GM12872 (cell line): ENCODE measurements at regions not wholly inside any gene's neighbourhood (a gene's known extent, or its start where the extent isn't known, plus 50 kb on each side); places are given as distances from the start of the nearest gene placed in this dataset.

Experiments used
- TF ChIP-seq, protein P1 (sequence below): IDR thresholded peaks from 3 replicates; pipeline ENCODE4 v1.5.1; 2011; ENCODE audit warnings: low read depth, mild to moderate bottlenecking, low read length, moderate library complexity; ENCODE audit not compliant: insufficient read depth

DNA sequence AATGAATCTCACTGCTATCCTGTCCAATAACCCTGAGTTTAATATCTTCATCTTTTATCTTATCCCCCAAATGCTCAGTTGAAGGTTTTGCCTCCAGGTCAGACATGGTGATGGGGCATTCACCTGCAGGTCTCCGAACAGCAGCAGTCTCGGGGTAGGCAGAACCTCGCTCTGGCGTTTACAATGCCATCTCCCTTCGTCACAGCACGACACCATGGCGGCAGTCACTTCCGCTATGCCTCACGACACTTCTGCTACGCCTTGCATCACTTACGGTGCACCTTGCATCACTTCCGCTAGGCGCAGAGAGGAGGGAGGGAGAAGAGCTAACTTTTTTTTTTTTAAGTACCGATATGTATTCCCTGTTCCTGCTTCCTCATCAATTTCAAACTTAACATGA lies 194.9 kb downstream of the BCAS1 start:
- TF ChIP-seq, protein P1, sequence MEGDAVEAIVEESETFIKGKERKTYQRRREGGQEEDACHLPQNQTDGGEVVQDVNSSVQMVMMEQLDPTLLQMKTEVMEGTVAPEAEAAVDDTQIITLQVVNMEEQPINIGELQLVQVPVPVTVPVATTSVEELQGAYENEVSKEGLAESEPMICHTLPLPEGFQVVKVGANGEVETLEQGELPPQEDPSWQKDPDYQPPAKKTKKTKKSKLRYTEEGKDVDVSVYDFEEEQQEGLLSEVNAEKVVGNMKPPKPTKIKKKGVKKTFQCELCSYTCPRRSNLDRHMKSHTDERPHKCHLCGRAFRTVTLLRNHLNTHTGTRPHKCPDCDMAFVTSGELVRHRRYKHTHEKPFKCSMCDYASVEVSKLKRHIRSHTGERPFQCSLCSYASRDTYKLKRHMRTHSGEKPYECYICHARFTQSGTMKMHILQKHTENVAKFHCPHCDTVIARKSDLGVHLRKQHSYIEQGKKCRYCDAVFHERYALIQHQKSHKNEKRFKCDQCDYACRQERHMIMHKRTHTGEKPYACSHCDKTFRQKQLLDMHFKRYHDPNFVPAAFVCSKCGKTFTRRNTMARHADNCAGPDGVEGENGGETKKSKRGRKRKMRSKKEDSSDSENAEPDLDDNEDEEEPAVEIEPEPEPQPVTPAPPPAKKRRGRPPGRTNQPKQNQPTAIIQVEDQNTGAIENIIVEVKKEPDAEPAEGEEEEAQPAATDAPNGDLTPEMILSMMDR = no peak

DNA sequence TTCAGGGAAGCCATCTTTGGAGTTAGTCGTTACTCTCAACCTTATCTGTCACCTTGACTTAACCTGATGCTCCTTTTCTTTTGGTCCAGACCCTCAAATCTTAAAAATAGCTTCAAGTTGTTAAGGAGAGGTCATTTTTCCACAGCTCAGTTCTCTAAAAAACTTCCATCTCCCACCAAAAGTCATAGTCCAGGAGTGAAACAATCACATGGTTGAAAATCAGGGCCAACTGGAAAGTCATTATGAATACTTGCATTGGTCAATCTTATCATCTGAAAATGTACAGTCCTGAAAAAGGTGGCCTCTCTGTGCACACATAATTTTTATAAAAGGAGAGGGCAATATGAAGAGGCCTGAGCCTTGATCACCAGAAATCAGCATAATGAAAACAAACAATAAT lies 195.7 kb downstream of the BCAS1 start:
- TF ChIP-seq, protein P1 = no peak

DNA sequence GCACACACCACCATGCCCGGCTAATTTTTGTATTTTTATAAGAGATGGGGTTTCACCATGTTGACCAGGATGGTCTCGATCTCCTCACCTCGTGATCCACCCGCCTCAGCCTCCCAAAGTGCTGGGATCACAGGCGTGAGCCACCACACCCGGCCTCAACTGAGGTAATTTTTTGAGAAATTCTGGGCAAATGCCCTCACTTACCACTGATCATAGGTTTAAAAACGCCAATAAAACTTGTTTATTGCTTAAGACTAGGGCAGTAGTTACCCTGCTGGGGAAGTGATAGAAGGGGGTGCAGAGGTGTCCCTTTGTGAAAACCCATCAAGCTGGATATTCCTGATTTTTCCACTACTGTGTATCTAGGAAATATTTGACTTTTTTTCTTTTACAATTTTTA lies 196.3 kb downstream of the BCAS1 start:
- TF ChIP-seq, protein P1 = no peak

DNA sequence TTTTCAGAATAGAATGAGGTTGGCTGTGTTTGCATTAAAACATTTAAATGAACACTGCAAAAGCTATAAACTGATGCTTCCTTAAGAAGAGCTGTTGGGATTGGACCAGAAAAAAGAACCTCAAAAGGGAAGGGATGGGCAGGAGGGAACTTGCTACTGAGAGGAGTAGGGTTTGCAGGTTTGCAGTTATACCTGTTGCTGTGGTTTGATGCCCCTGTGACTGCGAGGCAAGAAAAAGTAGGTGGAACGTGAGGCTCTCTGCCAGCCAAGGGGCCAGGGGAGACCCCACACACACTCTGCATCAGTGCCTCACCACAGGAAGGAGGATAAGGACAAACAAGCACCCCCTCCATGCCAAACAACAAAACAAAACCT lies 197.2 kb downstream of the BCAS1 start:
- TF ChIP-seq, protein P1 = no peak

DNA sequence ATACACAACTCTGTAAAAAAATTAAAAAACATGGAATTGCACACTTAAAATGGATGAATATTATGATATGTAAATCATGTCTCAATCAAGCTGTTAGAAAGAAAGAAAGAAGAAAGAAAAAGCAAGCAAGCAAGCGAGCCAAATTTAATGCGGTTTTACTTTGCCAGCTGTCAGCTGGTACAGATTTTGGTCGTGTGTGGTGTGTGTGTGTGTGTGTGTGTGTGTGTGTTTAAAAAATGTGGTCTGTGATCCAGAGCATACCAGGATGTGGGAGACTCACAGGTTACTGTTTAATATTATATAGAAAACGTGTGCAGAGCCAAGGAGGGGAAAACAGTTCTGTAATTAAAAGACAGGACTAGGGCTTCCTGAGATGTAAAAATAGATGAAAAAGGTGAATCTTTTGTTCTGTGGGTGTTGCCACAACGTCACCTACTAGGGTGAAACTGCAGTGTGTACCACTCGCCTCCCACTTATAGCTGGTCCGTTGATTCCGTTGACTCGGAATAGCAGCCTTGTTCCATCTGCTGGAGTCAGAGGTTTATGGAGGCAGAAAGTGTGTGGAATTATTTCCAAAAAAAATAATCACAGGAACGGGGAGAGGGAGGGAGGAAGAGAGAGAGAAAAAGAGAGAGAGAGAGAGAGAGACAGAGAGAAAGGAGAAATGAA lies 197.7 kb downstream of the BCAS1 start:
- TF ChIP-seq, protein P1 = no peak

DNA sequence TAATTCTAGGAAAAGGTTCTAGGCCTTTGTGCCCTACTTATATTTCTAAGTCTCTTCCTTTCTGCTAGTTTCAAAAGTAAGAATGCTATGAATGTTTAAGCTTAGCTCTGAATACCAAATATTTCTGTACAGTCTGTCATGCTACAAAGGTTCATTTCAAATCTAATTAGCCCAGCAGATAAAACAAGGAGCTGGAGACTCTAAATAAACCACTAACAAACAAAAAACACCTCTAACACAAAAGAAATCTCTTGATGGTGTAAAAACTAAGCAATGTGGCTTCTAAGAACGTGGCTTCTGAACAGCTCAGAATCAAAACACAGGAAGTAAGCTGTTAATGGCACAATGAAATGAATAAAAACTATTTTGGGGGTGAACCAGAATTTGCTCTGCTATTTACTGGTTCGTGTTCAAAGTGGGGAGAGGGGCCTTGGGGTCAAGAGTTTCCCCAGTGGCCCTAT lies 198.3 kb downstream of the BCAS1 start:
- TF ChIP-seq, protein P1 = no peak

DNA sequence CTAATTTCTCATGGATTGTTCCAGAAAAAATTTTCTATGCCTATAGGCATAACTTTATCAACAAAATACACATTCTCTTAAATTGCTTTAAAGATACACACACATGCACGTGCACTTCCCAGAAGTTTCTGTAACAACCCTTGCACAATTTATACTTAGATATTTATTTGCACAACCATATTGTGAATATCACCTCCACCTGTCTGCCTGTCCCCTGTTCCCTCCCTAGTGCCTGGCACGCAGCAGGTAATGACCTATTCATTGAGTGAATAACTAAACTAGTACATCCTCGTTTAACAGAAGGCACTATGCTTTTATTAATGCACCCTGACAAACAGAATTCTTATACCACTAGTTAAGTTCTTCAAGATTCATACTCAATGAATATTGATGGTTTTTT lies 198.9 kb downstream of the BCAS1 start:
- TF ChIP-seq, protein P1 = no peak
